H9 (cell line): ENCODE measurements at regions not wholly inside any gene's neighbourhood (a gene's known extent, or its start where the extent isn't known, plus 50 kb on each side); places are given as distances from the start of the nearest gene placed in this dataset.

Experiments used
- DNase-seq: peaks from one replicate; pipeline ENCODE4 v3.0.0-alpha.2; 2017
- H2AFZ ChIP-seq: one replicate; pipeline ENCODE4 v1.6.1; 2013; ENCODE audit warnings: mild to moderate bottlenecking, low read length, control low read depth, moderate library complexity
- H2AK5ac ChIP-seq: 2 replicates; pipeline ENCODE4 v1.6.1; 2013; ENCODE audit warnings: low read length, control low read depth, mixed read lengths; ENCODE audit not compliant: insufficient read length
- H2BK120ac ChIP-seq: one replicate; pipeline ENCODE4 v1.6.1; 2013; ENCODE audit warnings: low read depth, mild to moderate bottlenecking, low read length, control low read depth, inconsistent platforms; ENCODE audit not compliant: poor library complexity, severe bottlenecking
- H2BK12ac ChIP-seq: 2 replicates; pipeline ENCODE4 v1.6.1; 2013; ENCODE audit warnings: low read length, control low read depth, mixed read lengths, low read depth; ENCODE audit not compliant: insufficient read length
- H2BK15ac ChIP-seq: 2 replicates; pipeline ENCODE4 v1.6.1; 2013; ENCODE audit warnings: low read depth, low read length, control low read depth
- H2BK20ac ChIP-seq: one replicate; pipeline ENCODE4 v1.6.1; 2013; ENCODE audit warnings: low read depth, mild to moderate bottlenecking, low read length, control low read depth, inconsistent platforms; ENCODE audit not compliant: poor library complexity, severe bottlenecking
- H2BK5ac ChIP-seq: 2 replicates; pipeline ENCODE4 v1.6.1; 2013; ENCODE audit warnings: low read length, control low read depth, mixed read lengths; ENCODE audit not compliant: insufficient read length
- H3K14ac ChIP-seq: 2 replicates; pipeline ENCODE4 v1.6.1; 2013; ENCODE audit warnings: low read length, control low read depth; ENCODE audit not compliant: insufficient read depth
- H3K18ac ChIP-seq: 2 replicates; pipeline ENCODE4 v1.6.1; 2013; ENCODE audit warnings: low read depth, mild to moderate bottlenecking, mixed read lengths, low read length, control low read depth; ENCODE audit not compliant: insufficient read length
- H3K23ac ChIP-seq: 2 replicates; pipeline ENCODE4 v1.6.1; 2013; ENCODE audit warnings: low read length, control low read depth, mixed read lengths, low read depth; ENCODE audit not compliant: insufficient read length
- H3K23me2 ChIP-seq: 2 replicates; pipeline ENCODE4 v1.6.1; 2013; ENCODE audit warnings: low read depth, mild to moderate bottlenecking, mixed read lengths, low read length, control low read depth; ENCODE audit not compliant: insufficient read length, poor library complexity, severe bottlenecking
- H3K27ac ChIP-seq: 2 replicates; pipeline ENCODE4 v1.5.1; 2013; ENCODE audit warnings: low read length, control low read depth, mixed read lengths, low read depth; ENCODE audit not compliant: insufficient read length
- H3K27me3 ChIP-seq: 2 replicates; pipeline ENCODE4 v1.6.1; 2013; ENCODE audit warnings: low read length, control low read depth, inconsistent platforms; ENCODE audit not compliant: insufficient read depth
- H3K4ac ChIP-seq: 2 replicates; pipeline ENCODE4 v1.6.1; 2013; ENCODE audit warnings: low read depth, mild to moderate bottlenecking, control low read depth, inconsistent platforms, low read length, moderate library complexity
- H3K4me1 ChIP-seq: 2 replicates; pipeline ENCODE4 v1.6.1; 2013; ENCODE audit warnings: low read length, control low read depth, inconsistent platforms; ENCODE audit not compliant: insufficient read depth
- H3K4me2 ChIP-seq: 2 replicates; pipeline ENCODE4 v1.6.1; 2013; ENCODE audit warnings: low read length, control low read depth, mixed read lengths; ENCODE audit not compliant: insufficient read length, insufficient read depth
- H3K56ac ChIP-seq: 2 replicates; pipeline ENCODE4 v1.6.1; 2013; ENCODE audit warnings: low read depth, mild to moderate bottlenecking, mixed read lengths, low read length, control low read depth; ENCODE audit not compliant: insufficient read length
- H3K79me1 ChIP-seq: 2 replicates; pipeline ENCODE4 v1.6.1; 2013; ENCODE audit warnings: low read depth, mild to moderate bottlenecking, moderate library complexity, low read length, control low read depth, inconsistent platforms; ENCODE audit not compliant: insufficient read depth, poor library complexity, severe bottlenecking
- H3K79me2 ChIP-seq: 2 replicates; pipeline ENCODE4 v1.6.1; 2013; ENCODE audit warnings: low read length, control low read depth, inconsistent platforms; ENCODE audit not compliant: insufficient read depth
- H3K9ac ChIP-seq: 2 replicates; pipeline ENCODE4 v1.6.1; 2013; ENCODE audit warnings: low read length, control low read depth, mixed read lengths; ENCODE audit not compliant: insufficient read length; ENCODE audit errors: extremely low read depth
- H3K9me3 ChIP-seq: one replicate; pipeline ENCODE4 v1.6.1; 2013; ENCODE audit warnings: low read depth, low read length, inconsistent platforms; ENCODE audit not compliant: control insufficient read depth
- H3T11ph ChIP-seq: one replicate; pipeline ENCODE4 v1.6.1; 2013; ENCODE audit warnings: mild to moderate bottlenecking, low read length, control low read depth, inconsistent platforms
- H4K20me1 ChIP-seq: one replicate; pipeline ENCODE4 v1.6.1; 2013; ENCODE audit not compliant: control insufficient read depth, insufficient read length, insufficient read depth
- H4K5ac ChIP-seq: 2 replicates; pipeline ENCODE4 v1.6.1; 2013; ENCODE audit warnings: low read depth, mild to moderate bottlenecking, mixed read lengths, low read length, control low read depth; ENCODE audit not compliant: insufficient read length
- H4K8ac ChIP-seq: replicated peaks from 2 replicates; pipeline ENCODE4 v1.6.1; 2013; ENCODE audit warnings: low read length, control low read depth, mixed read lengths, low read depth; ENCODE audit not compliant: insufficient read length
- H4K91ac ChIP-seq: 2 replicates; pipeline ENCODE4 v1.6.1; 2013; ENCODE audit warnings: low read depth, mild to moderate bottlenecking, moderate library complexity, mixed read lengths, low read length, control low read depth; ENCODE audit not compliant: insufficient read length
- H3K27ac Mint-ChIP-seq, 3 experiments: 2 replicates in 2 of 3; 3 replicates in 1 of 3; pipeline ENCODE4 v1.8.0; 2020 to 2021; ENCODE audit warnings: mixed read lengths in 3 of 3, mild to moderate bottlenecking in 1 of 3, moderate library complexity in 1 of 3
- H3K27me3 Mint-ChIP-seq: 2 replicates; pipeline ENCODE4 v1.8.0; 2021; ENCODE audit warnings: low read depth, mild to moderate bottlenecking, moderate library complexity, mixed read lengths
- H3K36me3 Mint-ChIP-seq, 3 experiments: 2 replicates in 2 of 3; 3 replicates in 1 of 3; pipeline ENCODE4 v1.8.0; 2020 to 2021; ENCODE audit warnings: low read depth in 3 of 3, mixed read lengths in 3 of 3; ENCODE audit not compliant: insufficient read depth in 1 of 3
- H3K4me1 Mint-ChIP-seq, 2 experiments: 2 replicates each; pipeline ENCODE4 v1.8.0; 2020; ENCODE audit warnings: mixed read lengths in 2 of 2
- H3K4me3 Mint-ChIP-seq, 2 experiments: 2 replicates in 1 of 2; 3 replicates in 1 of 2; pipeline ENCODE4 v1.8.0; 2020 to 2021; ENCODE audit warnings: mild to moderate bottlenecking in 2 of 2, mixed read lengths in 2 of 2, moderate library complexity in 1 of 2
- H3K9me3 Mint-ChIP-seq, 2 experiments: 2 replicates in 1 of 2; 3 replicates in 1 of 2; pipeline ENCODE4 v1.8.0; 2020; ENCODE audit warnings: mild to moderate bottlenecking in 2 of 2, mixed read lengths in 2 of 2, moderate library complexity in 1 of 2
- WGBS: extraction: QIAGEN DNeasy Blood & Tissue Kit; methylation state at CpG from one replicate; pipeline ENCODE4 v1.1.7; 2013; ENCODE audit warnings: missing lambda C conversion rate, low lambda C conversion rate, mixed read lengths; ENCODE audit not compliant: insufficient read length; ENCODE audit errors: extremely low coverage; 5-methylcytosine and 5-hydroxymethylcytosine counted together
- TF ChIP-seq, protein P1 (sequence below): fragments of 200-600 bp; sonication (generic); conservative IDR thresholded peaks from 3 replicates; pipeline ENCODE4 v1.8.0; 2021; ENCODE audit warnings: antibody characterized with exemption, mild to moderate bottlenecking

DNA sequence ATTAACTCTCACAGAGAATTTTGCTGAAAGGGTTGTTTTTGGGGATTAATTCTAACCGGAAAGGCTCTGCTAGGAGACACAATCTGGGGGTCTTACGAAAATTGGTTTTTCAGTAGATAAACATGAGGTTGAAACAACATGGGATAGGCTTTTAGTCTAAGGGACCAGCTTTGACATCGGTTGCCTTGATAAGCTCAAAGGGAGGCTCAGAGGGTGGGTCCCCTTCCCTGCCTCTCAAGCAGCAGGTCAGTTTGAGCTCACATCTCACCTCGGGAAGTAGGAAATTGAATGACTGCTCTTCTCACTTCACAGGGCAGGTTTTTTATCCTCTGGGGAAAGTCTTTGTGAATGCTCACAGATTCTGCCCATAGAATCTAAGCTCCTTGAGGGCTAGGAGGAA lies 70.2 kb upstream of the KIRREL3 start:
- Histone ChIP-seq H2BK15ac (no peak overlapping the region), H3K27me3 (no peaks in the 10 kb centered on the region), H3K4ac (no peak overlapping the region), H3K18ac (no peak overlapping the region), H4K5ac (no peak overlapping the region), H3K23ac (no peak overlapping the region), H2BK12ac (no peak overlapping the region), H3K9ac (no peak overlapping the region), H2AK5ac (no peak overlapping the region), H3K56ac (no peak overlapping the region), H3K23me2 (no peaks in the 10 kb centered on the region), H3K4me2 (no peak overlapping the region), H2BK20ac (no peak overlapping the region), H3K27ac (no peak overlapping the region), H4K91ac (no peak overlapping the region), H4K20me1 (no peaks in the 10 kb centered on the region), H3K79me1 (no peaks in the 10 kb centered on the region), H3K14ac (no peak overlapping the region), H2BK120ac (no peak overlapping the region), H3K9me3 (no peaks in the 10 kb centered on the region), H3T11ph (no peak overlapping the region), H3K4me1 (peaks cover 3% of the 10 kb centered on the region; the same call in 1 of the 2 replicates), H3K79me2 (no peaks in the 10 kb centered on the region), H2AFZ (no peak overlapping the region), H2BK5ac (no peak overlapping the region), H4K8ac (no peak overlapping the region)
- Mint-ChIP-seq H3K9me3 (no peaks in the 10 kb centered on the region), H3K27ac (no peak overlapping the region), H3K4me1 (peaks cover 10% of the 10 kb centered on the region in 2 experiments), H3K4me3 (no peak overlapping the region), H3K27me3 (peaks cover 2% of the 10 kb centered on the region; the same call in 1 of the 2 replicates), H3K36me3 (no peaks in the 10 kb centered on the region)
- TF ChIP-seq, protein P1, sequence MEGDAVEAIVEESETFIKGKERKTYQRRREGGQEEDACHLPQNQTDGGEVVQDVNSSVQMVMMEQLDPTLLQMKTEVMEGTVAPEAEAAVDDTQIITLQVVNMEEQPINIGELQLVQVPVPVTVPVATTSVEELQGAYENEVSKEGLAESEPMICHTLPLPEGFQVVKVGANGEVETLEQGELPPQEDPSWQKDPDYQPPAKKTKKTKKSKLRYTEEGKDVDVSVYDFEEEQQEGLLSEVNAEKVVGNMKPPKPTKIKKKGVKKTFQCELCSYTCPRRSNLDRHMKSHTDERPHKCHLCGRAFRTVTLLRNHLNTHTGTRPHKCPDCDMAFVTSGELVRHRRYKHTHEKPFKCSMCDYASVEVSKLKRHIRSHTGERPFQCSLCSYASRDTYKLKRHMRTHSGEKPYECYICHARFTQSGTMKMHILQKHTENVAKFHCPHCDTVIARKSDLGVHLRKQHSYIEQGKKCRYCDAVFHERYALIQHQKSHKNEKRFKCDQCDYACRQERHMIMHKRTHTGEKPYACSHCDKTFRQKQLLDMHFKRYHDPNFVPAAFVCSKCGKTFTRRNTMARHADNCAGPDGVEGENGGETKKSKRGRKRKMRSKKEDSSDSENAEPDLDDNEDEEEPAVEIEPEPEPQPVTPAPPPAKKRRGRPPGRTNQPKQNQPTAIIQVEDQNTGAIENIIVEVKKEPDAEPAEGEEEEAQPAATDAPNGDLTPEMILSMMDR = no peak
- DNase-seq = no peak
- WGBS = no CpG with 5 or more reads among the region's 4 CpGs
